Stimulated activated CD4-positive, alpha-beta T cell treated with anti-CD3 and anti-CD28 coated beads, Interleukin-12 subunit alpha, Interleukin-12 subunit beta, amount 100 ng/mL, for 48 hours (primary cell): ENCODE measurements at regions not wholly inside any gene's neighbourhood (a gene's known extent, or its start where the extent isn't known, plus 50 kb on each side); places are given as distances from the start of the nearest gene placed in this dataset.
"Not testable (repeated sequence)": the region's sequence is repeated elsewhere in the genome, so short reads cannot be mapped to it uniquely, and the experiment has no call there.

Experiments used
- DNase-seq, 3 donors: peaks; one replicate each; pipeline ENCODE4 v3.0.0-alpha.2; 2020; ENCODE audit warnings: low read depth in 2 of 3, low spot score in 1 of 3

GRCh38 chr12:107826276-107826675, 51.8 kb downstream of the ASCL4 start:
- DNase-seq, result no peak

GRCh38 chr12:107829271-107829670, 54.8 kb downstream of the ASCL4 start:
- no peak for DNase-seq

- no peak for DNase-seq
Measured at GRCh38 chr12:107832441-107832840, 57.9 kb downstream of the ASCL4 start.

GRCh38 chr12:107840186-107840585, 65.7 kb downstream of the ASCL4 start:
- DNase-seq, result no peak

GRCh38 chr12:107843351-107844311, 69.1 kb downstream of the ASCL4 start:
- DNase-seq, result no peak

GRCh38 chr12:107844312-107844921, 69.9 kb downstream of the ASCL4 start:
- DNase-seq, result no peak

- DNase-seq, result no peak
Measured at GRCh38 chr12:107845226-107845979, 70.9 kb downstream of the ASCL4 start.

- no peak for DNase-seq
Measured at GRCh38 chr12:107845980-107846659, 71.6 kb downstream of the ASCL4 start.

GRCh38 chr12:107847430-107847829, 72.9 kb downstream of the ASCL4 start:
- no peak for DNase-seq

GRCh38 chr12:107847830-107848229, 73.3 kb downstream of the ASCL4 start:
- DNase-seq, result no peak

- DNase-seq, result no peak
Measured at GRCh38 chr12:107853479-107853878, 79.0 kb downstream of the ASCL4 start.

GRCh38 chr12:107855471-107855870, 81.0 kb downstream of the ASCL4 start:
- no peak for DNase-seq

- no peak for DNase-seq
Measured at GRCh38 chr12:107856096-107856495, 81.6 kb downstream of the ASCL4 start.

- DNase-seq, result no peak
Measured at GRCh38 chr12:107857191-107857590, 82.7 kb downstream of the ASCL4 start.

- no peak for DNase-seq
Measured at GRCh38 chr12:107859367-107859766, 84.9 kb downstream of the ASCL4 start.

- DNase-seq, result no peak
Measured at GRCh38 chr12:107864235-107864634, 89.7 kb downstream of the ASCL4 start.

- DNase-seq, result not testable (repeated sequence)
Measured at GRCh38 chr12:107864727-107865126, 90.2 kb downstream of the ASCL4 start.

GRCh38 chr12:107873223-107873622, 98.7 kb downstream of the ASCL4 start:
- no peak for DNase-seq

- no peak for DNase-seq
Measured at GRCh38 chr12:107875786-107876185, 101.3 kb downstream of the ASCL4 start.

- peak; percentile 12 to 52 (median 22) for DNase-seq
Measured at GRCh38 chr12:107884769-107885694, 110.5 kb downstream of the ASCL4 start.
